ENCODE measurements at regions not wholly inside any gene's neighbourhood (a gene's known extent, or its start where the extent isn't known, plus 50 kb on each side); places are given as distances from the start of the nearest gene placed in this dataset.

DNA sequence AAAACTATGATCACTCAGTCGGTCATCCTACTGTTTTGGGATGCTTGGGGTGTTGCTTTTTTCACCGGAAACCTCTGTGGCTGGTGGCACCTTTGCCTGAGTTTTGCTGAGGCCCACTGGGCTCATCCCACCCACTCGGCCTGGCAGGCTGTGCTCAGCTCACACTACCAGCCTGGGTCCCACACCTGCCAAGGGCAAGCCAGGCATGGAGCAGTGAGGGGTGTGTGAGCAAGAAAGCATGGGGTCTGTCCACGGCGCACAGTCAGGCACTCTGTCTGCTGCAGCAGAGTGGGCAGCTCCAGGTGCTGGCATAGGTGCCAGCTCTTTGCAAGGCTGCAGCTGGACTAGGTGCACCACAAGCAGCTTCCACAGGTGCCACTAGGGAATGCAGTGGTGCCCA lies 91.7 kb downstream of the TBXT start:
- TF ChIP-seq EZH2 (IDR thresholded peaks at IDR 0.05; ENCODE audit: insufficient read depth, poor library complexity, severe bottlenecking) (no peak), EZH2phosphoT487 (IDR thresholded peaks at IDR 0.05; ENCODE audit: insufficient read depth, low read depth) (no peak)
